ENCODE measurements at regions not wholly inside any gene's neighbourhood (a gene's known extent, or its start where the extent isn't known, plus 50 kb on each side); places are given as distances from the start of the nearest gene placed in this dataset.

- Histone ChIP-seq H3K9ac (ENCODE audit: insufficient read depth, low read length) (no peak overlapping the region), H3K4me3 (replicated peaks in 1 of 4; ENCODE audit: control extremely low read depth in 1 of 4, insufficient read depth in 1 of 4, low read depth in 3 of 4, low read length in 4 of 4) (no peak overlapping the region), H4K20me1 (ENCODE audit: control insufficient read depth, extremely low read depth, insufficient read depth, low read length) (no peaks in the 10 kb centered on the region), H3K27me3 (ENCODE audit: control insufficient read depth, insufficient read depth, low read length) (no peaks in the 10 kb centered on the region), H3K4me2 (ENCODE audit: extremely low read depth, insufficient read depth, low read length) (no peak overlapping the region), H3K9me3 (ENCODE audit: control insufficient read depth, insufficient read depth, low read depth, low read length) (no peaks in the 10 kb centered on the region), H3K4me1 (ENCODE audit: control insufficient read depth, extremely low read depth, insufficient read depth, low read length) (no peaks in the 10 kb centered on the region), H3K36me3 (ENCODE audit: control insufficient read depth, insufficient read depth, low read length) (no peaks in the 10 kb centered on the region), H2AFZ (ENCODE audit: low read length) (no peak overlapping the region), H3K27ac (ENCODE audit: insufficient read depth, low read length) (no peak overlapping the region), H3K79me2 (ENCODE audit: control insufficient read depth, insufficient read depth, low read length) (no peaks in the 10 kb centered on the region)
- TF ChIP-seq EZH2 (IDR thresholded peaks at IDR 0.05; ENCODE audit: low read length, missing control alignments) = no peak
- TF ChIP-seq CTCF (conservative IDR thresholded peaks at IDR 0.05 in 1 of 2, IDR thresholded peaks at IDR 0.05 in 1 of 2; ENCODE audit: low read depth in 1 of 2, low read length in 2 of 2) = no peak
- DNase-seq (ENCODE audit: low read depth in 2 of 2) = no peak
Observed at GRCh38 chr10:81575036-81575435, 300.0 kb upstream of the NRG3 start.

GRCh38 chr10:81576336-81576735, 298.7 kb upstream of the NRG3 start:
- H3K4me2 ChIP-seq (ENCODE audit: extremely low read depth, insufficient read depth, low read length) = no peak overlapping the region
- no peak overlapping the region for H3K4me3 ChIP-seq (replicated peaks in 1 of 4; ENCODE audit: control extremely low read depth in 1 of 4, insufficient read depth in 1 of 4, low read depth in 3 of 4, low read length in 4 of 4)
- no peaks in the 10 kb centered on the region for H3K79me2 ChIP-seq (ENCODE audit: control insufficient read depth, insufficient read depth, low read length)
- H3K36me3 ChIP-seq (ENCODE audit: control insufficient read depth, insufficient read depth, low read length) = no peaks in the 10 kb centered on the region
- no peak overlapping the region for H3K9ac ChIP-seq (ENCODE audit: insufficient read depth, low read length)
- H3K4me1 ChIP-seq (ENCODE audit: control insufficient read depth, extremely low read depth, insufficient read depth, low read length) = no peaks in the 10 kb centered on the region
- no peak overlapping the region for H2AFZ ChIP-seq (ENCODE audit: low read length)
- H3K27me3 ChIP-seq (ENCODE audit: control insufficient read depth, insufficient read depth, low read length) = no peaks in the 10 kb centered on the region
- no peaks in the 10 kb centered on the region for H4K20me1 ChIP-seq (ENCODE audit: control insufficient read depth, extremely low read depth, insufficient read depth, low read length)
- no peak for TF ChIP-seq CTCF (conservative IDR thresholded peaks at IDR 0.05 in 1 of 2, IDR thresholded peaks at IDR 0.05 in 1 of 2; ENCODE audit: low read depth in 1 of 2, low read length in 2 of 2)
- no peak for TF ChIP-seq EZH2 (IDR thresholded peaks at IDR 0.05; ENCODE audit: low read length, missing control alignments)
- H3K9me3 ChIP-seq (ENCODE audit: control insufficient read depth, insufficient read depth, low read depth, low read length) = no peaks in the 10 kb centered on the region
- no peak overlapping the region for H3K27ac ChIP-seq (ENCODE audit: insufficient read depth, low read length)
- DNase-seq (ENCODE audit: low read depth in 2 of 2) = no peak

GRCh38 chr10:81594991-81595390, 280.0 kb upstream of the NRG3 start:
- Histone ChIP-seq H3K9me3 (ENCODE audit: control insufficient read depth, insufficient read depth, low read depth, low read length) (no peaks in the 10 kb centered on the region), H3K9ac (ENCODE audit: insufficient read depth, low read length) (no peak overlapping the region), H3K79me2 (ENCODE audit: control insufficient read depth, insufficient read depth, low read length) (no peaks in the 10 kb centered on the region), H2AFZ (ENCODE audit: low read length) (no peak overlapping the region), H3K4me2 (ENCODE audit: extremely low read depth, insufficient read depth, low read length) (no peak overlapping the region), H3K36me3 (ENCODE audit: control insufficient read depth, insufficient read depth, low read length) (no peaks in the 10 kb centered on the region), H3K4me1 (ENCODE audit: control insufficient read depth, extremely low read depth, insufficient read depth, low read length) (no peaks in the 10 kb centered on the region), H3K4me3 (replicated peaks in 1 of 4; ENCODE audit: control extremely low read depth in 1 of 4, insufficient read depth in 1 of 4, low read depth in 3 of 4, low read length in 4 of 4) (no peak overlapping the region), H3K27me3 (ENCODE audit: control insufficient read depth, insufficient read depth, low read length) (no peaks in the 10 kb centered on the region), H3K27ac (ENCODE audit: insufficient read depth, low read length) (no peak overlapping the region), H4K20me1 (ENCODE audit: control insufficient read depth, extremely low read depth, insufficient read depth, low read length) (no peaks in the 10 kb centered on the region)
- TF ChIP-seq EZH2 (IDR thresholded peaks at IDR 0.05; ENCODE audit: low read length, missing control alignments) (no peak), CTCF (conservative IDR thresholded peaks at IDR 0.05 in 1 of 2, IDR thresholded peaks at IDR 0.05 in 1 of 2; ENCODE audit: low read depth in 1 of 2, low read length in 2 of 2) (no peak)
- no peak for DNase-seq (ENCODE audit: low read depth in 2 of 2)

Data from fibroblast of lung (primary cell).